A673 (cell line): ENCODE measurements at regions not wholly inside any gene's neighbourhood (a gene's known extent, or its start where the extent isn't known, plus 50 kb on each side); places are given as distances from the start of the nearest gene placed in this dataset.

Source experiments
- BruUV-seq: library from RNA; stranded (reverse); fragments of 400-500 nt; replicated peaks from 2 replicates; lab custom pipeline; 2021; lab: Mats Ljungman, UMichigan
- CTCF ChIA-PET: fragments of 300-600 bp; sonication (Branson Sonifier 250); formaldehyde crosslinking; loops from one replicate; lab custom pipeline; 2022; ENCODE audit warnings: antibody characterized with exemption; lab: Charles Lee
- POLR2A ChIA-PET: fragments of 300-600 bp; sonication (Branson Sonifier 250); formaldehyde crosslinking; loops from one replicate; lab custom pipeline; 2022; ENCODE audit warnings: antibody characterized with exemption; ENCODE audit not compliant: low non-redundant PET; lab: Charles Lee
- DNase-seq: peaks from one replicate; pipeline ENCODE4 v3.0.0-alpha.2; 2015; ENCODE audit warnings: low spot score
- H3K27ac ChIP-seq: fragments of 200-600 bp; sonication (generic); 2 replicates; pipeline ENCODE4 v1.5.1; 2016; ENCODE audit warnings: mixed run types, low read depth, mild to moderate bottlenecking, mixed read lengths, antibody characterized with exemption, low read length; ENCODE audit not compliant: poor library complexity, severe bottlenecking
- H3K27me3 ChIP-seq: fragments of 200-600 bp; sonication (generic); replicated peaks from 2 replicates; pipeline ENCODE4 v1.6.1; 2017; ENCODE audit warnings: mixed run types, low read depth, mild to moderate bottlenecking, mixed read lengths, antibody characterized with exemption, low read length; ENCODE audit not compliant: insufficient read depth, poor library complexity
- H3K36me3 ChIP-seq: fragments of 200-600 bp; sonication (generic); 2 replicates; pipeline ENCODE4 v1.6.1; 2016; ENCODE audit warnings: mixed run types, mild to moderate bottlenecking, mixed read lengths, antibody characterized with exemption, low read length; ENCODE audit not compliant: insufficient read depth, poor library complexity, severe bottlenecking
- H3K4me1 ChIP-seq: fragments of 200-600 bp; sonication (generic); 2 replicates; pipeline ENCODE4 v1.6.1; 2017; ENCODE audit warnings: mixed run types, mild to moderate bottlenecking, mixed read lengths, antibody characterized with exemption, low read length; ENCODE audit not compliant: insufficient read depth, poor library complexity, severe bottlenecking
- H3K4me3 ChIP-seq: fragments of 200-600 bp; sonication (generic); 2 replicates; pipeline ENCODE4 v1.5.1; 2016; ENCODE audit warnings: low read depth, mixed run types, mild to moderate bottlenecking, mixed read lengths, low read length; ENCODE audit not compliant: poor library complexity, severe bottlenecking
- H3K9me3 ChIP-seq: fragments of 200-600 bp; sonication (generic); 2 replicates; pipeline ENCODE4 v1.6.1; 2016; ENCODE audit warnings: mixed run types, low read depth, mild to moderate bottlenecking, mixed read lengths, antibody characterized with exemption, low read length; ENCODE audit not compliant: poor library complexity, severe bottlenecking
- EZH2 ChIP-seq: fragments of 200-600 bp; sonication (generic); IDR thresholded peaks from 2 replicates; pipeline ENCODE4 v1.6.1; 2017; ENCODE audit warnings: borderline replicate concordance, low read depth, mild to moderate bottlenecking, mixed read lengths, antibody characterized with exemption, low read length; ENCODE audit not compliant: poor library complexity, severe bottlenecking
- intact Hi-C: fragments of 100-400 bp; cut with micrococcal nuclease; formaldehyde crosslinking; loops from one replicate; pipeline ENCODE4 v1.10.0; 2022; ENCODE audit not compliant: unreplicated experiment
- TF ChIP-seq, protein P1 (sequence below): fragments of 300-800, 200-600 bp; sonication (generic); conservative IDR thresholded peaks from 2 replicates; pipeline ENCODE4 v1.5.1; 2017; ENCODE audit warnings: low read depth, mild to moderate bottlenecking, antibody characterized with exemption, low read length, moderate library complexity, mixed read lengths

GRCh38 chr9:86605303-86605702, 251.1 kb upstream of the TUT7 start:
- Histone ChIP-seq H3K27me3 (no peaks in the 10 kb centered on the region), H3K4me3 (no peak overlapping the region), H3K36me3 (no peaks in the 10 kb centered on the region), H3K9me3 (no peaks in the 10 kb centered on the region), H3K4me1 (peaks cover 42% of the 10 kb centered on the region), H3K27ac (peak overlapping the region; percentile 72)
- ChIA-PET CTCF (interaction anchor here (1.7 kb wide), 1 partner anchor 10 kb away, joined by 4 read pairs; no protein-coding TSS in a partner anchor), POLR2A (interaction anchor here (1.0 kb wide), 1 partner anchor 363 kb away, joined by 3 read pairs; no protein-coding TSS in a partner anchor)
- intact Hi-C loops = no loop called here
- no TSS peak for BruUV-seq
- no peak for TF ChIP-seq EZH2
- TF ChIP-seq, protein P1, sequence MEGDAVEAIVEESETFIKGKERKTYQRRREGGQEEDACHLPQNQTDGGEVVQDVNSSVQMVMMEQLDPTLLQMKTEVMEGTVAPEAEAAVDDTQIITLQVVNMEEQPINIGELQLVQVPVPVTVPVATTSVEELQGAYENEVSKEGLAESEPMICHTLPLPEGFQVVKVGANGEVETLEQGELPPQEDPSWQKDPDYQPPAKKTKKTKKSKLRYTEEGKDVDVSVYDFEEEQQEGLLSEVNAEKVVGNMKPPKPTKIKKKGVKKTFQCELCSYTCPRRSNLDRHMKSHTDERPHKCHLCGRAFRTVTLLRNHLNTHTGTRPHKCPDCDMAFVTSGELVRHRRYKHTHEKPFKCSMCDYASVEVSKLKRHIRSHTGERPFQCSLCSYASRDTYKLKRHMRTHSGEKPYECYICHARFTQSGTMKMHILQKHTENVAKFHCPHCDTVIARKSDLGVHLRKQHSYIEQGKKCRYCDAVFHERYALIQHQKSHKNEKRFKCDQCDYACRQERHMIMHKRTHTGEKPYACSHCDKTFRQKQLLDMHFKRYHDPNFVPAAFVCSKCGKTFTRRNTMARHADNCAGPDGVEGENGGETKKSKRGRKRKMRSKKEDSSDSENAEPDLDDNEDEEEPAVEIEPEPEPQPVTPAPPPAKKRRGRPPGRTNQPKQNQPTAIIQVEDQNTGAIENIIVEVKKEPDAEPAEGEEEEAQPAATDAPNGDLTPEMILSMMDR = no peak
- DNase-seq = peak; percentile 66

DNA sequence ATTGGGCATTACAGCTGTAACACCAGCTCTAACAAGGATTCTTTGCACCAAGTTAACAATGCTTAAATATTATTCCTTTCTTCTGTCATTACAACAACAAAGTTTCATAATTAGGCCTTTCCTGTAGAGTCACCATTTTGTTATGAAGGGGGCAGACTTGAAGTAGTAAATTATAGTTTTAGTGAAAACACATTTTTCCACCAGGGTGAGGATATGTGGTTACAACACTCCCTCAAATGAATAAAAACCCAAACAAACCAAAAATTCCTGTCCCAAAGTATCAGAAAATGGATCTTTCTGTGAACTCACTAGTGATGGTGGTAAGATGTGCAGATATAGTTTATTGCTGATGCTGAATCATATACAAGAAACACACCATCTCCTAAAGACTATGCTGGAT, 250.5 kb upstream of the TUT7 start:
- CTCF ChIA-PET = interaction anchor here (1.7 kb wide), 1 partner anchor 10 kb away, joined by 4 read pairs; no protein-coding TSS in a partner anchor
- Histone ChIP-seq H3K27ac (peak overlapping the region; percentile 72), H3K4me1 (peaks cover 48% of the 10 kb centered on the region), H3K9me3 (no peaks in the 10 kb centered on the region), H3K36me3 (no peaks in the 10 kb centered on the region), H3K27me3 (no peaks in the 10 kb centered on the region), H3K4me3 (no peak overlapping the region)
- intact Hi-C loops = no loop called here
- no peak for TF ChIP-seq EZH2
- TF ChIP-seq, protein P1 = no peak
- POLR2A ChIA-PET = interaction anchor here (1.0 kb wide), 1 partner anchor 363 kb away, joined by 3 read pairs; no protein-coding TSS in a partner anchor
- DNase-seq = peak; percentile 77
- no TSS peak for BruUV-seq

- H3K4me1 ChIP-seq = peaks cover 68% of the 10 kb centered on the region
- intact Hi-C loops = no loop called here
- no peaks in the 10 kb centered on the region for H3K9me3 ChIP-seq
- ChIA-PET CTCF (no interaction called here), POLR2A (no interaction called here)
- BruUV-seq = no TSS peak
- H3K36me3 ChIP-seq = no peaks in the 10 kb centered on the region
- H3K27me3 ChIP-seq = no peaks in the 10 kb centered on the region
- no peak for TF ChIP-seq EZH2
- TF ChIP-seq, protein P1 = no peak
- DNase-seq = no peak
- no peak overlapping the region for H3K4me3 ChIP-seq
- H3K27ac ChIP-seq = no peak overlapping the region
Observed at GRCh38 chr9:86602715-86603114, 248.5 kb upstream of the TUT7 start.
